ENCODE measurements at regions not wholly inside any gene's neighbourhood (a gene's known extent, or its start where the extent isn't known, plus 50 kb on each side); places are given as distances from the start of the nearest gene placed in this dataset.

DNA sequence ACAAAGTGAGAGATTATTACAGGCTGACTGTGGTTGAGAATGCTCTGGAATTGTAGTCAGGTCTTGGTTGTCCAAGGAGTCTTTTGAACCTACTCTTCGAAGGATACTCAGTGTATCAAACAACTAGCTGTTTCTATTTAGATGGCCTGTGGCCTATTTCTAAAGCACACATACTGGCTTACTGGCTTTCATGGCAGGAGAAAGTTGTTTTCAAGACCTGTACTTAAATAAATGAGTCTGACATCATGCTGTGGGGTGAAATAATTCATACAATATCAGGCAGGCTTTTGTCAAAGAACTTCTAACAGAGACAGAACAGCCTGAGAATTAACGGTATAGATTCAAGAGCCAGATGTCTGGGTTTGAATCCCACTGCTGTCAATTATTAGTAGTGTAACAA lies 316.7 kb upstream of the SEMA6D start:
- TF ChIP-seq, protein P1, sequence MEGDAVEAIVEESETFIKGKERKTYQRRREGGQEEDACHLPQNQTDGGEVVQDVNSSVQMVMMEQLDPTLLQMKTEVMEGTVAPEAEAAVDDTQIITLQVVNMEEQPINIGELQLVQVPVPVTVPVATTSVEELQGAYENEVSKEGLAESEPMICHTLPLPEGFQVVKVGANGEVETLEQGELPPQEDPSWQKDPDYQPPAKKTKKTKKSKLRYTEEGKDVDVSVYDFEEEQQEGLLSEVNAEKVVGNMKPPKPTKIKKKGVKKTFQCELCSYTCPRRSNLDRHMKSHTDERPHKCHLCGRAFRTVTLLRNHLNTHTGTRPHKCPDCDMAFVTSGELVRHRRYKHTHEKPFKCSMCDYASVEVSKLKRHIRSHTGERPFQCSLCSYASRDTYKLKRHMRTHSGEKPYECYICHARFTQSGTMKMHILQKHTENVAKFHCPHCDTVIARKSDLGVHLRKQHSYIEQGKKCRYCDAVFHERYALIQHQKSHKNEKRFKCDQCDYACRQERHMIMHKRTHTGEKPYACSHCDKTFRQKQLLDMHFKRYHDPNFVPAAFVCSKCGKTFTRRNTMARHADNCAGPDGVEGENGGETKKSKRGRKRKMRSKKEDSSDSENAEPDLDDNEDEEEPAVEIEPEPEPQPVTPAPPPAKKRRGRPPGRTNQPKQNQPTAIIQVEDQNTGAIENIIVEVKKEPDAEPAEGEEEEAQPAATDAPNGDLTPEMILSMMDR (IDR thresholded peaks at IDR 0.05 in 2 of 3, conservative IDR thresholded peaks at IDR 0.05 in 1 of 3; ENCODE audit: control insufficient read depth in 2 of 3, extremely low read depth in 1 of 3, insufficient read depth in 1 of 3, low read depth in 3 of 3, low read length in 3 of 3), result no peak
- TF ChIP-seq, protein P2, sequence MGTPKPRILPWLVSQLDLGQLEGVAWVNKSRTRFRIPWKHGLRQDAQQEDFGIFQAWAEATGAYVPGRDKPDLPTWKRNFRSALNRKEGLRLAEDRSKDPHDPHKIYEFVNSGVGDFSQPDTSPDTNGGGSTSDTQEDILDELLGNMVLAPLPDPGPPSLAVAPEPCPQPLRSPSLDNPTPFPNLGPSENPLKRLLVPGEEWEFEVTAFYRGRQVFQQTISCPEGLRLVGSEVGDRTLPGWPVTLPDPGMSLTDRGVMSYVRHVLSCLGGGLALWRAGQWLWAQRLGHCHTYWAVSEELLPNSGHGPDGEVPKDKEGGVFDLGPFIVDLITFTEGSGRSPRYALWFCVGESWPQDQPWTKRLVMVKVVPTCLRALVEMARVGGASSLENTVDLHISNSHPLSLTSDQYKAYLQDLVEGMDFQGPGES (IDR thresholded peaks at IDR 0.05), result no peak

Measured in GM12878 (cell line).